Kidney capillary endothelial cell (primary cell): ENCODE measurements at regions not wholly inside any gene's neighbourhood (a gene's known extent, or its start where the extent isn't known, plus 50 kb on each side); places are given as distances from the start of the nearest gene placed in this dataset.

Experiments used
- DNase-seq: peaks from one replicate; pipeline ENCODE4 v3.0.0-alpha.2; 2018; ENCODE audit warnings: low spot score

GRCh38 chr9:81389569-81389993 lies 299.8 kb downstream of the TLE1 start:
- DNase-seq = peak; percentile 99

- DNase-seq = no peak
Observed at GRCh38 chr9:81388831-81389230, 300.5 kb downstream of the TLE1 start.

- no peak for DNase-seq
Observed at GRCh38 chr9:81387360-81388106, 301.8 kb downstream of the TLE1 start.

GRCh38 chr9:81384911-81385310 lies 304.4 kb downstream of the TLE1 start:
- no peak for DNase-seq

GRCh38 chr9:81382281-81382680 lies 307.1 kb downstream of the TLE1 start:
- no peak for DNase-seq

GRCh38 chr9:81381694-81382093 lies 307.7 kb downstream of the TLE1 start:
- no peak for DNase-seq

GRCh38 chr9:81380504-81381359 lies 308.6 kb downstream of the TLE1 start:
- no peak for DNase-seq

GRCh38 chr9:81379655-81380054 lies 309.7 kb downstream of the TLE1 start:
- DNase-seq = no peak

GRCh38 chr9:81377921-81378320 lies 311.4 kb downstream of the TLE1 start:
- DNase-seq = no peak

GRCh38 chr9:81377320-81377719 lies 312.0 kb downstream of the TLE1 start:
- DNase-seq = no peak

- no peak for DNase-seq
Observed at GRCh38 chr9:81375187-81376100, 313.9 kb downstream of the TLE1 start.

- DNase-seq = no peak
Observed at GRCh38 chr9:81374459-81375186, 314.7 kb downstream of the TLE1 start.

GRCh38 chr9:81373294-81373693 lies 316.1 kb downstream of the TLE1 start:
- DNase-seq = no peak

GRCh38 chr9:81372628-81373191 lies 316.6 kb downstream of the TLE1 start:
- no peak for DNase-seq

GRCh38 chr9:81371824-81372223 lies 317.5 kb downstream of the TLE1 start:
- DNase-seq = no peak

GRCh38 chr9:81370650-81371049 lies 318.7 kb downstream of the TLE1 start:
- no peak for DNase-seq

GRCh38 chr9:81370096-81370495 lies 319.3 kb downstream of the TLE1 start:
- no peak for DNase-seq

- no peak for DNase-seq
Observed at GRCh38 chr9:81369121-81369520, 320.2 kb downstream of the TLE1 start.

GRCh38 chr9:81363916-81364480 lies 325.3 kb downstream of the TLE1 start:
- DNase-seq = no peak

GRCh38 chr9:81361296-81361695 lies 328.1 kb downstream of the TLE1 start:
- DNase-seq = no peak

- no peak for DNase-seq
Observed at GRCh38 chr9:81351166-81351565, 338.2 kb downstream of the TLE1 start.
